Fibroblast of upper back skin (primary cell): ENCODE measurements at regions not wholly inside any gene's neighbourhood (a gene's known extent, or its start where the extent isn't known, plus 50 kb on each side); places are given as distances from the start of the nearest gene placed in this dataset.

ENCODE experiments used
- DNase-seq: peaks from one replicate; pipeline ENCODE4 v3.0.0-alpha.2; 2013

DNA sequence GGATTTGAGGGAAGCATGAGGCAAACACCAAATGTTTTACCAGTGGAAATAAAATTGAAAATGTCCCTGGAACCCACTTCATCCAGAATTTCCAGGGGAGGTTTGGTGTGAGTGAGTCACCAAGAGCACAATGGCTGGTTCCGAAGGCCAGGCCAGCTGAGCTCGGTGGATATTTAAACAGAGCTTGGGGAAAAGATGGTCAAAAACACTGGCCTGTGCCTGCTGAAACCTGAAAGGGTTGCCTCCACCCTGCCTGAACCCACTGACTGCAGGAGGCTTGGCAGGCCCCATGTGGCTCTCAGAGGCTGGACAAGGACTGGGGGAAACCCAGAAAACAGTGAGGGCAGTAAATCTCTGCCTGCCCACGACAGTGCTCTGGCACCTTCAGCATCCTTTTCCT is 93.9 kb downstream of the TTC32 start:
- no peak for DNase-seq

DNA sequence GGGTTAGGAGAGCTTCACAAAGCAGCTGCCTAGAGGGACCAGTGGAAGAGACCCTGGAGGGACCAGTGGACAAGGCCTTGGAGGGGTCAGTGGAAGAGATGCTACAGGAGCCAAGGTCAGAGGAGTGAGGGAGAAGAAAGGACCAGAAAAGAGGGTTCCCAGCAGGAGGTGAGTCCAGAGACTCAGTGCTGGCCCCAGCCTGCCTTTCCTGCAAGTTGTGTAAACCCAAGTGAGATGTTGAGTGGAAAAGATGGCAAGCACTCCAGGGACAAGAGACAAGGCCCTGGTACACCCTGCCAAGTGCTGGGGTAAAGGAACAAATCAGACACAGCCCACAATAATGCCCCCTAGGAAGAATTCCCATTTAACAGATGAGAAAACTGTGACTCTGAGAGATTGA is 94.4 kb downstream of the TTC32 start:
- DNase-seq, result no peak

- no peak for DNase-seq
Measured at GRCh38 chr2:19806591-19806990, 95.2 kb downstream of the TTC32 start.

GRCh38 chr2:19806131-19806530 is 95.7 kb downstream of the TTC32 start:
- no peak for DNase-seq

- no peak for DNase-seq
Measured at GRCh38 chr2:19805266-19805665, 96.5 kb downstream of the TTC32 start.

- DNase-seq, result no peak
Measured at GRCh38 chr2:19804639-19805260, 97.0 kb downstream of the TTC32 start.

DNA sequence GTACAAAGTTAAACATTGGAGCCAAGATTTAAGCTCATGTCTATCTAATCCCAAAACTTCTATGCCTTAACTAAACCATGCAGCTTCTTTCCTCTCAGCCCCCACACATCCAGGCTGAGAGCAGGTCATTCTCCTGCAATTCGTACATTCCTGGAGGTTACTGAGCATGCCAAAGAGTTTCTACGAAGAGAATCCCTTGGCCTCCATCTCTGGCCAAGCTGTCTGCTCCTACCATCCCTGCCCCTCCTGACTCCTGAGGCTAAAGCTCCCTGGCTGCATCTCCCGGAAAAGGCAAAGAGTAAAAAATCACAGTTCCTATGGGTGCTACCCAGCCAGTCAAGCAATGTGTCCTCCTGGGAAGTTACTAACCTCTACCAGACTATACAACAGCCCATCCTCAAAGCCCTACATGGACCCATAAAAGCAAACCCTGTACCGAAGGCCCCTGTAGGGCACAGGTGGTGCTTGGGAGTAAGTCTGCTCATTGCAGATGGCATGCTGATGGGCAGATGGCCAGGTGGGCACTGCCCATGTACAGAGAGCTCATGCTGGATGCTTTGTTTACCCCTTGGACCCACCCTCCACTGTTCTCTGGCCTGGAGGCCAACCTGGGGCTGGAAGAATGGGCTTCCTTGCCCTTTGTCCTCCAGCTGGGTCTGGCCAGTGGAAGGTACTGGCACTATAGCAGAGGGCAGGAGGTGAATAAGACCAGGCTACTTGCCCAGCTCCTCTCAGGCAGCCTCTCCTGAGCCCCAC is 99.5 kb downstream of the TTC32 start:
- DNase-seq, result peak; percentile 70

DNA sequence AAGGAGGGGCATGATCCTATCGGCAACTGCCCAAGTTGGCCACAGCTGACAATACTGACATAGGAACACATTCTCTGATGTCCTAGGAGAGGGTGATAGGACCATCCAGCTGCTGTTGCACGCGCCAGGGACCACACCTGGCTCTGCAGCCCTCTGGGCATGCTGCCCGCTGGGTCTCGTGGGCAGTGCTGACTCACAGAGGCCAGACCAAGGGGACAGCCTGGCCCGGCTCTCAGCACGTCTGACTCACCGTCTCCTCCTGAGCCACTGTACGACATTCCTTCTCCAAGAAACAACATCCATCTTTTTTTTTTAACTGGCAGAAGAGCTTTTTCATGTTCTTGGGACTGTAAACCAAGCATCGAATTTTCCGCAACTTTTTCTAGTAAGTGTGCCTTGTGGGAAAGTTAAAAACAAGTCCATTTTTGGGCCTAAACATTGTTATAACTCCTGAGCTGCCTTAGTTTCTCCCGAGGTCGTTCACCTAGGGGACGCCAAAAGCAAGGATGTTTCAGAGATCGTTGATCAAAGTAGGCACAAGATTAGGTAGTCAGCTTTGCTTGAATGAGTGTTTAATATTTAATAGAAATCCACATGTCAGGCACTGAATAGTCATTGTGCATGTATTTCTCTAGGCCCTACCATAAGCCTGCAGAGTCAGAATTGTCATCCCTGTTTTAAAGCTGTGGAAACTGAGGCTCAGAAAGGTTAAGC is 100.3 kb downstream of the TTC32 start:
- DNase-seq, result peak; percentile 96

DNA sequence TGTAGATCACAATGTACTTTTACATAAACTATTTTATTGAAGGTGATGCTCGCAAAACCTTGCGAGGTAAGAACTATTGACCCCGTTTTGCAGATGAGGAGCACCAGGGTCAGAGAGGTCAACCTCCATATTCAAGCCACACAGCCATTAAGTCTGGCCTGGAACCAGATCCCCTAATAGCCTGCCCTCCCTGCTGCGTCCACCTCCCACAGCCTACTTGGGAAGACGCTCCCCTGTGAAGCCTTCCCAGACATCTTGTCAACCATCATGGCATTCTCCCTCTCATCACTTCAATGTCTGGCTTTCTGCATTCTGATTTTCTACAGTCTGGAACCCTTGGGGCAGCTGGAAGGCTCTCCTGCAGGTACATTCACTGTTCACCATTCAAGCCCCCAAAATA is 101.0 kb downstream of the TTC32 start:
- DNase-seq, result no peak

DNA sequence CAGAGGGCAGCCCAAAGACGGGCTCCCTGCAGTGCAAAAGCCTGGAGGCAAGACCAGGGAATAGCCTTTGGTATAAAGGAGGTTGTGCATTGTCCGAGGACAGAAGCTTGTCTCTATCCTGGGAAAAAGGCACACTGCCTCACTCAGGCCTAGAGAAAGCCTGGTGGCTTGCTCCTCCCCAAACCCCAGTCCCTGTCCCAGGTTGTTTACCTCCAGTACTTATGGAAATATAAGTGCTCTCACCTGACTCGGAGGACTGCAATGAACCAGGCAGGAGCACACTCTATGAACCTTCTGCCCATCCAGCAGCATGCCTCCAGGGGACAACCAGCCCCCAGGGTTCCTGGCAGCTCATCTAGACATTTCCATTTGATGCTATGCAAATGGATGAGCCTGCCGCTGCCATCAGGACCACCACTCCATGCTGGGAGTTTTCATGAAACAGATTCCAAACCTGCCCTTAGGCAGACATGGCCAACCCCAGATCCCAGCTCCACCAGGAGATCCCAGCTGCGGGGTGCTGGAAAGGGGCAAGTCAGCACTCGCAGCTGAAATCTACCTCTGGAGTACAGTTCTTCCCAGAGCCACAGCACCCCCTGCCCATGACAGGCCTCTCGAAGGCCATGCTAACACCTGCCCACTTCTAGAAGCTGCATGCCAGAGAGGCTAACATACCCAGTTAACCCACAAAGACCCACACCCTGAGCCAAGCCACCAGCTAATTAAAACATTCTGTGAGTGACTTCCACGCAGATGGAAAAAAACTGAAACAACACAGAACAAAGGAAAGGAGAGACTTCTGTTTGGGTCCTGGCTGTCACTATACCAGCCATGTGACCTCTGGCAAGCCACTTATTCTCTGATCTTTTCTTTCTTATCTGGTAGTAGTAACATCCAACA is 101.7 kb downstream of the TTC32 start:
- DNase-seq, result peak; percentile 31

- peak; percentile 61 for DNase-seq
Measured at GRCh38 chr2:19797871-19798270, 103.9 kb downstream of the TTC32 start.

DNA sequence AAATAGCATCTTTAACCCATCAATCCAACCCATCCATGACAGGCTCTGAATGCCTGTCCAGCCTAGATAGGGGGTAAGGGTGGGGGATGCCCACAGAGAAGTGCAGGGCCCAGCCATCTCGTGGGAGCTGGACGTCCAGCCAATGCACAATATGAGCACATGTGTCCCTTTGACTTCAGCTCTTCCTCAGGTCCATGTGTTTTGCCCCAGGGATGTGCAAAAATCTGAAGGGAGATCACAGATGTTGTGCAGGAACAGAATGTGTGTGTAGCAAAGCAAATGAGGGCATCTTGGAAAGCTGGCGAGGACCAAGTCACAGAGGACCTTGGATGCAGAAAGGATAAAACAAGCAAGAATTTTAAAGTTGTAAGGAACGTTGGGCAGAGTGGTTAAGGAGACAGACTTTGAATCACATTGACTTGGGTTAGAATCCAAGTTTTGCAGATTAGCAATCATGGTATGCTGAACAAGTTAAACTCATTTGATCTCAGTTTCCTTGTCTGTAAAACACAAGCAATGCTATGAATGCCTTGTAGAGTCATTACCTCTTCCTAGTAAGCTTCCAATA is 104.5 kb downstream of the TTC32 start:
- no peak for DNase-seq

- DNase-seq, result peak; percentile 98
Measured at GRCh38 chr2:19796035-19796695, 105.6 kb downstream of the TTC32 start.

DNA sequence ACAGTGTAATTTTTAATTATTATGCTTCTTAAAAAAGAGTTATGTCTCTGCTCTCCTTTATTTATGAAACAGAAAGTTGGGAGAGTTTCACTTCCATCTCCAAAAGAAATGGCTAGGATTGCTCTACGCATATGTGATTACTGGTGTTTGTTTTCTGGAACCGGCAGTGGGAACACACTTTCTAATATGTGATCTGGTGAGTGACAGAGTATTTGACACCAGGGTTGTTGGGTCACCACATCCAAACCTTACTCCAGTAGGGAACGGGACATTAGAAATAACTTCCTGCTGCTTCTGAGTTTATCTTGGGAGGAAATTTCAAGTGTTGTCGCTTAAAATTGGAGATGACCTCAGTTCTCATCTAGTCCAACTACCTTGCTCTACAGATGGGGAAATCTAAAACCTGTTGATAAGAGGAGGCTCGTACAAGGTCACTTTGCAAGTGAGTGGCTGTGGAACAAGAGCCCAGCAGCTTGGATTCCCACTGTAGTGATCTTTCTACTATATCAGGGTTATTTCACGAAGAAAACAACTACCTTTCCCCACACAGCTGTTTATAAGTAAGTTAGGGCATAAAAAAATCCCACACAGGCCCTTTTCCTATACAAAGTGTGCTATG is 108.5 kb downstream of the TTC32 start:
- DNase-seq, result no peak

DNA sequence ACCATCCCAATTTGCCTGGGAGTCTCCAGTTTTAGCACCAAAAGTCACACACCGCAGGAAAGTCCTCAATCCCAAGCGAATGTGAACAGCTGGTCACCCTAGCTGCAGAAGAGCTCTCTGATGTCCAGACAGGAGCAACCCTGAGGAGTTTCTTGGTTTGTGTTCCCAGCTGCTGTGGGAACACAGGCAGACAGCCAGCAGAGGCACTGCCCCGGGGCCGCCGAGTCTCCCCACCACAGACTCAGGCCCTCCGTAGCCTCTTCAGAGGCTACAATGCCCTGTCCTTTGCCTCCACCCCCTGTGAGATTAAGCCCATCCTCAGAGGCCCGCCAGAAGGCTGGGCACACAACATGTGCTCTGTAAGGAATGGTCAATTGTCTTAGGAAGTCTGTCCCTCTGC is 111.5 kb downstream of the TTC32 start:
- no peak for DNase-seq

DNA sequence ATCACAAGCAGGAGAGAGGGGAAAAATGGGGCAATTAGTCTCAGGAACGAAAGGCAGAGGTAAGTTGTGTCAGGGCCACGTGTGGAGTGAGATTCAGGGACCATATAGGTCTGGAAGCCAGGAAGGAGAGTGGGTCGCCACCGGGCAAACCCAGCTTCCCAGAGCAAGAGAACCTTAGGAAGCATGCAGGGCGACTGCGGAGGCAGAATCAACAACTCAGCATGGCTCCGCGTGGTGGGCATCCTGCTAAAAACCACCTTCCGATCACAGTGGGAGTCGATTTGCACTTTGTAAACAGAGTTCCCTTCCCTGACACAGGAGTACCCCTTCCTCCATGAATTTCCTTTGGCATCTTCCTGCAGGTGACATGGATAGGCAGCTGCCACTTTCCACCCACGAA is 114.6 kb downstream of the TTC32 start:
- no peak for DNase-seq

- peak; percentile 51 for DNase-seq
Measured at GRCh38 chr2:19786408-19787058, 115.2 kb downstream of the TTC32 start.

- no peak for DNase-seq
Measured at GRCh38 chr2:19785867-19786266, 115.9 kb downstream of the TTC32 start.

GRCh38 chr2:19785447-19785846 is 116.3 kb downstream of the TTC32 start:
- peak; percentile 56 for DNase-seq

GRCh38 chr2:19784456-19784855 is 117.3 kb downstream of the TTC32 start:
- no peak for DNase-seq

DNA sequence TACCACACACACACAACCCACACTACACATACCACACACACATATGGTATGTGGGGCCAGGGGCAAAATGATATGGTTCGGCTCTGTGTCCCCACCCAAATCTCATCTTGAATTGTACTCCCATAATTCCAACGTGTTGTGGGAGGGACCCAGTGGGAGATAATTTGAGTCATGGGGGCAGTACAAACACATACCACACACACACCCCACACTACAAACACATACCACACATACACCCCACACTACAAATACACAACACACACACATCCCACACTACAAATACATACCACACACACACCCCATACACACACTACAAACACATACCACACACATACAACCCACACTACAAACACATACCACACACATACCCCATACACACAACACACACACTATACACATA is 117.8 kb downstream of the TTC32 start:
- no peak for DNase-seq
